ENCODE measurements at regions not wholly inside any gene's neighbourhood (a gene's known extent, or its start where the extent isn't known, plus 50 kb on each side); places are given as distances from the start of the nearest gene placed in this dataset.

DNA sequence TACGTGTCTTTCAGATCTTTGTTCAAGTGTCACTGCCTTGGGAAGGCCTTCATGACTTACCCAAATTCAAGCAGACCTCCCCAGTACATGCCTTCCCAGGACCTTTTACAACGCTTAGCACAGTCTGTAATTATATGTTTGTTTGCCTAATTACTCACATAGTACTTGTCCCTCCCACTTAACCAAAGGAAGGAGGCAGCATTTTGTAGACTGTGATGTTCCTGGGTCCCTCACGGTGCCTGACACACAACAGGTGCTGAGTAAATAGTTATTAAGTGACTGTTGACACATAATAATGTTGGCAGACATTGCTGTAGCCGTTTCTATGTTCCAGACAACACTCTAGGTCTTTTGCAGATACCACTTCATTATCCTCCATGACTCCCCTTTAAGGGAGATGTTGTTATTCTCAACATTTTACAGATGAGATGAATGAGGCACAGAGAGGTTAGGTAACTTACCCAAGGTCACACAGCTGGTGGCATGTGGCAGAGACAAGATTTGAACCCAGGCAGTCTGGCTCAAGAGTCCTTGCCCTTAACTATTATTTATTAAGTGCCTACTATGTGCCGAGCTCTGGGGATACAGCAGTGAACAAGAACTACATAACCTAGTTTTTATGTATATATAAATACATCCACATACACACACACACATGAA lies 130.7 kb downstream of the PHETA1 start:
- no peak for TF ChIP-seq ZNF8 (CRISPR knock-in tag; IDR thresholded peaks at IDR 0.05)
- TF ChIP-seq ZNF565 (CRISPR knock-in tag; conservative IDR thresholded peaks at IDR 0.05; ENCODE audit: low read depth): no peak
- TF ChIP-seq, protein P1, sequence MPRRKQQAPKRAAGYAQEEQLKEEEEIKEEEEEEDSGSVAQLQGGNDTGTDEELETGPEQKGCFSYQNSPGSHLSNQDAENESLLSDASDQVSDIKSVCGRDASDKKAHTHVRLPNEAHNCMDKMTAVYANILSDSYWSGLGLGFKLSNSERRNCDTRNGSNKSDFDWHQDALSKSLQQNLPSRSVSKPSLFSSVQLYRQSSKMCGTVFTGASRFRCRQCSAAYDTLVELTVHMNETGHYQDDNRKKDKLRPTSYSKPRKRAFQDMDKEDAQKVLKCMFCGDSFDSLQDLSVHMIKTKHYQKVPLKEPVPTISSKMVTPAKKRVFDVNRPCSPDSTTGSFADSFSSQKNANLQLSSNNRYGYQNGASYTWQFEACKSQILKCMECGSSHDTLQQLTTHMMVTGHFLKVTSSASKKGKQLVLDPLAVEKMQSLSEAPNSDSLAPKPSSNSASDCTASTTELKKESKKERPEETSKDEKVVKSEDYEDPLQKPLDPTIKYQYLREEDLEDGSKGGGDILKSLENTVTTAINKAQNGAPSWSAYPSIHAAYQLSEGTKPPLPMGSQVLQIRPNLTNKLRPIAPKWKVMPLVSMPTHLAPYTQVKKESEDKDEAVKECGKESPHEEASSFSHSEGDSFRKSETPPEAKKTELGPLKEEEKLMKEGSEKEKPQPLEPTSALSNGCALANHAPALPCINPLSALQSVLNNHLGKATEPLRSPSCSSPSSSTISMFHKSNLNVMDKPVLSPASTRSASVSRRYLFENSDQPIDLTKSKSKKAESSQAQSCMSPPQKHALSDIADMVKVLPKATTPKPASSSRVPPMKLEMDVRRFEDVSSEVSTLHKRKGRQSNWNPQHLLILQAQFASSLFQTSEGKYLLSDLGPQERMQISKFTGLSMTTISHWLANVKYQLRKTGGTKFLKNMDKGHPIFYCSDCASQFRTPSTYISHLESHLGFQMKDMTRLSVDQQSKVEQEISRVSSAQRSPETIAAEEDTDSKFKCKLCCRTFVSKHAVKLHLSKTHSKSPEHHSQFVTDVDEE (CRISPR knock-in tag; IDR thresholded peaks at IDR 0.05): no peak
- TF ChIP-seq, protein P2, sequence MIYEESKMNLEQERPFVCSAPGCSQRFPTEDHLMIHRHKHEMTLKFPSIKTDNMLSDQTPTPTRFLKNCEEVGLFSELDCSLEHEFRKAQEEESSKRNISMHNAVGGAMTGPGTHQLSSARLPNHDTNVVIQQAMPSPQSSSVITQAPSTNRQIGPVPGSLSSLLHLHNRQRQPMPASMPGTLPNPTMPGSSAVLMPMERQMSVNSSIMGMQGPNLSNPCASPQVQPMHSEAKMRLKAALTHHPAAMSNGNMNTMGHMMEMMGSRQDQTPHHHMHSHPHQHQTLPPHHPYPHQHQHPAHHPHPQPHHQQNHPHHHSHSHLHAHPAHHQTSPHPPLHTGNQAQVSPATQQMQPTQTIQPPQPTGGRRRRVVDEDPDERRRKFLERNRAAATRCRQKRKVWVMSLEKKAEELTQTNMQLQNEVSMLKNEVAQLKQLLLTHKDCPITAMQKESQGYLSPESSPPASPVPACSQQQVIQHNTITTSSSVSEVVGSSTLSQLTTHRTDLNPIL (CRISPR knock-in tag; IDR thresholded peaks at IDR 0.05; ENCODE audit: low read depth): no peak
- no peak for TF ChIP-seq CSDC2 (CRISPR knock-in tag; IDR thresholded peaks at IDR 0.05)
- TF ChIP-seq ISL1 (CRISPR knock-in tag; IDR thresholded peaks at IDR 0.05): no peak
- no peak for TF ChIP-seq PPARA (CRISPR knock-in tag; IDR thresholded peaks at IDR 0.05; ENCODE audit: borderline replicate concordance)
- TF ChIP-seq, protein P3, sequence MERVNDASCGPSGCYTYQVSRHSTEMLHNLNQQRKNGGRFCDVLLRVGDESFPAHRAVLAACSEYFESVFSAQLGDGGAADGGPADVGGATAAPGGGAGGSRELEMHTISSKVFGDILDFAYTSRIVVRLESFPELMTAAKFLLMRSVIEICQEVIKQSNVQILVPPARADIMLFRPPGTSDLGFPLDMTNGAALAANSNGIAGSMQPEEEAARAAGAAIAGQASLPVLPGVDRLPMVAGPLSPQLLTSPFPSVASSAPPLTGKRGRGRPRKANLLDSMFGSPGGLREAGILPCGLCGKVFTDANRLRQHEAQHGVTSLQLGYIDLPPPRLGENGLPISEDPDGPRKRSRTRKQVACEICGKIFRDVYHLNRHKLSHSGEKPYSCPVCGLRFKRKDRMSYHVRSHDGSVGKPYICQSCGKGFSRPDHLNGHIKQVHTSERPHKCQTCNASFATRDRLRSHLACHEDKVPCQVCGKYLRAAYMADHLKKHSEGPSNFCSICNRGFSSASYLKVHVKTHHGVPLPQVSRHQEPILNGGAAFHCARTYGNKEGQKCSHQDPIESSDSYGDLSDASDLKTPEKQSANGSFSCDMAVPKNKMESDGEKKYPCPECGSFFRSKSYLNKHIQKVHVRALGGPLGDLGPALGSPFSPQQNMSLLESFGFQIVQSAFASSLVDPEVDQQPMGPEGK (CRISPR knock-in tag; IDR thresholded peaks at IDR 0.05; ENCODE audit: borderline replicate concordance): no peak
- TF ChIP-seq TOX (CRISPR knock-in tag; IDR thresholded peaks at IDR 0.05; ENCODE audit: borderline replicate concordance): no peak
